HG03095 (cell line): ENCODE measurements at regions not wholly inside any gene's neighbourhood (a gene's known extent, or its start where the extent isn't known, plus 50 kb on each side); places are given as distances from the start of the nearest gene placed in this dataset.
A peak's percentile ranks its signal among the peaks of the same experiment; 100 is the strongest.
"Not testable (repeated sequence)": the region's sequence is repeated elsewhere in the genome, so short reads cannot be mapped to it uniquely, and the experiment has no call there.

Experiments used
- ATAC-seq: cut with Tn5 transposase; IDR thresholded peaks from one replicate; pipeline ENCODE4 v1.9.1; 2021; ENCODE audit warnings: moderate library complexity; ENCODE audit not compliant: unreplicated experiment

DNA sequence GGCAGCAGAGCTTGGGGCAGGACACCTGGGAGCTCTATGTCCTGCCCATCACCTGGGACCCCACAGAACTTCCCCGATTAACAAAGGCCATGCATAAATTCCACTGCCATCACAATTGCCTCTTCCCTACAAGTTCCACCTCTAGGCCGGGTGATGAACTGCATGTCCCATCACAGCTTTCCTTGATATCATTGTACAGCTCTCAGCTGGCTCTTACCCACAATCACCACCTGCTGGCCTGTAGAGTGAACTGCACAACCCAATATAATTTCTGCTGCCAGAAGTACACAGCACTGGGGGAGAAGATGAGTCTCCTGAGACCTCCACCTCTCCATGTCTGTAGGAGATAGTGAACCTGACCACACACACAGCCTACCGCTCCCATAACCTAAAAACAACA, 285.0 kb upstream of the AADAT start:
- peak; percentile 99 for ATAC-seq

DNA sequence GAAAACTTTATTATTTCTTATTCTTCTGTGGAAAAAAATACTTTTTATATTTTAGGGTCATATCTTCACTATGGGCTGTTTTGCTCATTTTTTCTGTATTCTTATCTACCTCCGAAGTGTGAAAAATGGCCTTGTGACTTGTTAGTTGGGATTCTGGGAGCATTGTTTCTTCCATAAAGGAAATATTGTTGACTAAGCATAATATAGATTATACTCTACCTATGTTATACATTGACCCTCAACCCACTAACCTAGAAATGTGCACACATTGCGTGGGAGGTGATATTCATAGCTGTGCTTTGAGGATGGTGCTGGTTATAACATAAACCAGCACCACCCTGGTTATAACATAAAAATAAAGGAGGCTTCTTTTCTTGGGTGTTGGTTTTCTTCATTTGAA, 259.2 kb upstream of the AADAT start:
- no peak for ATAC-seq

DNA sequence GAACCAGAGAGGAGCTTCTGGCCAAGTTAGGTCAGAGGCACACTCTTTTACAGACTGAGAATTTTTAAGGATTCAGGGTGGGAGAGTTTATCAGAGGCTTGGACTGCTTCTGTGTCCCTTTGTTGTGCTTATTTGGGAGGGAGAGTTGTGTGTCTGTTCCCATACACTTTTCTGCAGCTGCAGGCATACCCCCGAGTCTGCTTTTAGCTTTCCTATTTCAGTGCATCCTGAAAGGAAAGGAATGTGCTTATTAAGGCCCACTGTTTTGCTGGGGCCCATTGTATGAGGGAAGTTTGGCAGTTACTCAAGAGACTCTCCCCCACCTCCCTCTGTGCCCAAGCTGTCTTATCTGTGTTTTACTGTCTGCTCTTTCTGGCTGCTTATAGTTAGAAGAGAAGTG, 257.4 kb upstream of the AADAT start:
- ATAC-seq = not testable (repeated sequence)

DNA sequence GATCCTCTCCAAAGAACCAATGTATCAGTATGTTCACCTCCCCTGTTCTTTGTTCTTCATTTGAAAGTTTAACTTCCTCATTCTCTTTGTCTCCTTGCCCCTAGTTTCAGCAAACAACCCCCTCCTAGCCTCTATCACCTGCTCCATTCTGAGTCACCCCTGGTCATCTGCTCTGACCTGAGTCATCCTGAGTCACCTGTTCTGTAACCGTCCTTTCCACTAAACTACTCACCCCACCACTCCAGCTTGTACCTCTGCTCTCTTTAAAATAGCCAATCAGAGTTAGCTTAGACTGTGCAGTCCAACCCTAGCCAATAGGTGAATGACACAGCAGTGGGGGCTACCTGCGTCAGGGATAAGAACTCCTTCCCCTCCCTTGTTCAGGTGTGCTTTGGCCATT, 249.8 kb upstream of the AADAT start:
- no peak for ATAC-seq

DNA sequence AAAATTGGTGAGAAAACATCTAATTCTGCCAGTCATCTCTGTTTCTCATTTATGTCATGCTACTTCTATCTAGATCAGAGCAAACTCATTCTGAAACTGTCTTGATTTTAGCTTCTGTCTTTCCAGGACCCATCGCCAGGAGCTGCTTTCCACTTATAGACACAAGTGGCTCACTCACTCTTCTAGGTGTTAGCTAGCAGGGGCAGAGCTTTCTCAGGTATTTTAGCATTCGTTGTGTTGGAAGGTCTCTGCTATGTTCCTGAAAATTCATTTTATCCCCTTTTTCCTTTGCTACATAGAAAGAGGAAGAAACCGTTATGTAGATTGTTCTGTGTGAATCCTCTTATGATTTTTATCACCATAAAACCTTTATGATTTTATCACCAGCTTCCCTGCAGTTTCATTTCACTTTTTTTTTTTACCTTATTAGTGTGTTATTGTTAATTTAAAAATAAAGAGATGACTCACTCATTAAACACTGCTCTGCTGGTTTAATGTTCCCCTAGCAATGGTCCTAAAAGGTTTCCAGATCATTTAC, 246.6 kb upstream of the AADAT start:
- ATAC-seq = peak; percentile 91

DNA sequence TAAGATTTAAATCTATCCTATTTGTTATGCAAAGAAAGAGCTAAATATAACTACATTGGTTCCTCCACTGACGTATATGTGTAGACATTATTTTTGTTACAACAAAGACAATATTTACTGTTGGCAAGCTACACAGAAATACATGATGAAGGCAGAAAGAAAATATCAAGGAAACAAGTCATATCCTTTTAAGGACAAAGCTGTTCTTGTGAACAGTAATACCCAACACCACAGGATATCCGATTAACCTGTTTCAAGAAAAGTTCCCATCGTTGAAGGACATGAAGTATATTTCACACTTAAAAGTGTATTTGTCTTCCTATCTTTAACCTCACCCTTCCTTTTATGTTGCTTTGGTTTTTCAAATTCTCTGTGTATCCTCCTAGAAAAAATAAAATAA, 235.8 kb upstream of the AADAT start:
- ATAC-seq = no peak

DNA sequence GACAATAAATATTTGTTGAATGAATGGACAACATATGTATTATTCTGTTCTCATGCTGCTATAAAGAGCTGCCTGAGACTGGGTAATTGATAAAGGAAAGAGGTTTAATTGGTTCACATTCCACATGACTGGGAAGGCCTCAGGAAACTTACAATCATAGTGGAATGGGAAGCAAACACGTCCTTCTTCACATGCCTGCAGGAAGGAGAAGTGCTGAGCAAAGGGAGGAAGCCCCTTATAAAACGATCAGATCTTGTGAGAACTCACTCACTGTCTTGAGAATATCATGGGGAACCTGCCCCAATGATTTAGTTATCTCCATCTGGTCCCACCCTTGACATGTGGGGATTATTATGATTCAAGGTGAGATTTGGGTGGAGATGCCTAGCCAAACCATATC, 233.9 kb upstream of the AADAT start:
- no peak for ATAC-seq

DNA sequence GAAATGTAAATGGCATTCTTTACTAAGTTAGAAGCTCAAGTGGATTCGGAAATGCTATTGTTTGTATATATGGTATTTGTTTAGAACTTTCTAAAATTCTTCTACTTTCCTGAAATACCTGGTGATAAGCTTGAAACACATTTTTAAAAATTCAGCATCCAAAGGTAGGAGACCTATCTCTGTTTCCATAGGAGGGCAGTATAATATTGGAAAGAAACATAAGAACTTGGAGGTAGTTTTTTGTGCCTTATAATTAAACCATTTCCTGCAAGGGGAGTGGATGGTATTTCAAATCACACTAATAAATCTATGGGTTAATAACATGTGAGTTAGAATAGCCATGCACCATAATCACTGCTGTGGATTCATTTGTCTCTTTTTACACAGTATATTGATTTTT, 217.4 kb upstream of the AADAT start:
- ATAC-seq = no peak

DNA sequence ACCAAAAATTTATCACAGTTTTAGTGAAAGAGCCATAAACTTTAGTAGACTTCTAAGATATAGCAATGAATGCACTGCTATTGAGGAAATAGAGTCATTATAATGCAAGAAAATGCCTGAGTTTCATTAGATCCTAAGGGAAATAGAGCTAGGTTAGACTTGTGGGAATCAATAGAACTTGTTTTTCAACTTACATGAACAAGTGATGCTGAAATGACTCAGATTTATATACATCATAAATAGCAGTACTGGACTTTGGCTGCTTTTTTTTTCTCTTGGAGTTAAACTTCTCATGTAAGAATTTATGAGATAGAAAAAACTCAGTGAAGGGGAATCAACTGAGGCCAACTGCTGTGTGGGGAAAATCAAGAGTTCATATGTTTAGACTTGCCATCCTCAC, 216.5 kb upstream of the AADAT start:
- no peak for ATAC-seq

DNA sequence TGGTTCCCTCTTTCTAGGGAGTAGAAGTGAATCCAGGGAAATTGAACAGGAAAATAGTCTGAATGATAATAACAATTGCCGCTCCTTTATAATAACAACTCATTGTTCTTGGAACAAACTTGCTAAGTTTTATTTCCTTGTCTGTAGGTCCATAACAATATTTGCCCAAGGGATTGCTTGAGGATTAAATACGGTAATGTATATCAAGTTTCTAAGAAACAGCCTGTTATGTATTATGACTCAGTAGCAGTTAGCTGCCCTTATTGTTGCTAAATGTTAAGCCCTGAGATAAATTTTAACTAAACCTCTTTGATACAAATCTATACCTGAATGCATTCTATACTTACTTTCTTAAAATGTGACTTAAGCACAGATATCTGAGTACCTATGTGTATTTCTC, 215.9 kb upstream of the AADAT start:
- no peak for ATAC-seq

DNA sequence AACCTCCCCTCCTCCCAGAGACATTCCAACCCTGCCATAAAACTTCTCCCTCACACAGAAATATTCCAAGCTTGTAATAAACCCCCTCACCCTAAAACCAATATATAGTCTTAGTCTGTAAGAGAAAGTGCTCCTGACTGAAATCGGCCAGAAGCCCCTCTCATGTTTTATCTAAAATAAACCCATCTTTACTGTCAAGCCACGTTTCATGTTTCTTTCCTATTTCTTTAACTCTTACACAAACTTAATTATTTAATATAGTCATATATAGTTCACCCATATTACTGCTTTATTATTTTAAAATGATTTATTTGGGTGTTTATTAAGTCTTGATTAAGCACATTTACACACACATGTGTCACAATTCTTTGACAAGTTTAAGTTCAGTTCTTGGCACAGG, 191.3 kb upstream of the AADAT start:
- ATAC-seq = no peak

DNA sequence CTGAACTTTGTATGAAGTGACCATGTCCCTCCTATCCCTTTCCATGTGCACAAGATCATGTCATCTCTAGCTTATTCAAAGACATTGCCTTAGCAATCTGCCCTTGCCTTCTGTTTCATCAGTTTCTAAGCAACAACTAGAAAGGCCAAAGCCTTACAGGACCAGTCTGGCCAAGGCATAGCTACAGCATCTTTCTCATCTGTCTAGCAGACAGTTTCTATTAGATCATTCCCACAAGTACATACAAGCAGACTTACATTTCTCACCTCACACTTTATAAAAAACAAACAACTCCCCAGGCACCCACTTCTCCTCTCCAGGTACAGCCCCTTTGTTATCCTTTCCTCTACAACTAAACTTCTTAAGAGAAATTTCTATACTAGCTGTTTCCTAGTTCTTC, 188.7 kb upstream of the AADAT start:
- no peak for ATAC-seq

DNA sequence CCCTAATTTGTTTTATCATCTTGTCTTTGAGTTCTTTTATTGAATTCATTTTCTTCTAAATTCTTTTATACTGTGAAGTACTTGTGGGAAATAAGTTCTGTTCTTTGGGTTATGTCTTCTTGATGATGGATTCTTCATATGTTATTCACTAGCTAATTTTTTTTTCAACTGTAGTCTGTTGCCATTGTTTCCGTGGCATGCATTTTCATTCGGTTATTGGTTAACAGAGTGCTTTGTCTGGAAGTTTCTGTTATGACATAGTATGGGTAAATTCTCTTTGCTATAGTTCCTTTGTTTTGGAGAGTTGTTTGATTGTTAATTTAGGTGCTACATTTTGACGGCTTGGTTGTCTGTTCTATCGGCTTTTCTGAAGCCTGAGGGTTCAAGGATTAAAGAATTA, 184.9 kb upstream of the AADAT start:
- no peak for ATAC-seq

DNA sequence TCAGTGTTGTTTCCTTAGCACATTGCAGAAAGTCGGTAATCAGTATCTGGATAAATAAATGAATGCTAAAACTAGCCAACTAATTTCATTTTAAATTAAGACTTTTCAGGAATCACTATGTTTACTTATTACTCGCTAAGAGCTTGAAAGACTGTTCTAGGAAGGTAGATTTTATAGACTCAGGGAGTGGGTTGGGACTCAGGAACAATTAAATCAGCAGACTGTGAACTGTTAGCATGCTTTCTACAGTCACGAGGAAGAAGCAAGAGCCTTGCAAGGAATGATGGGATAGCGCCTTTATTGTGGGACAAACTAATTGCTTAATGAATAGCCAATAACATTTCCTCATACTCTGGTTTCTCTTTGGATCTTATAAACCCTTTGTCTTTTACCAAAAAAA, 183.2 kb upstream of the AADAT start:
- ATAC-seq = no peak

DNA sequence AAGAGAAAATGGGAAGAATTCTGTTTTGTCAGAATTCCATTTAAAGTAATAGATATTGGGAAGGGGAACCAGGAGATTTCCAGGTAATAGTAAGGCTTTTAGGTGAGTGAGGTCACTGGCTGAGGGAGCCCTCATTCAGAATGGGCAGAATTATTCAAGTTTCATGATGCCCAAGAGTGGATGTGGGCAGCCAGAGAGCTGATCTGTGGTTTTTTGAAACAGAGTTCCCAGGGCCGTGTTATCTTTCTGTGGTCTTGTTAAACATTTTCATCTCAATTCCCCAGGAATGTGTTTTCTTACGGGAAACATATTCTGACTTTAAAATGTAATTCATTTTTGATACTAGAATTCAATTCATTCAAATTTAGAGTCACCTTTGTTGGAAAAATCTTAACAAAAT, 182.0 kb upstream of the AADAT start:
- no peak for ATAC-seq

DNA sequence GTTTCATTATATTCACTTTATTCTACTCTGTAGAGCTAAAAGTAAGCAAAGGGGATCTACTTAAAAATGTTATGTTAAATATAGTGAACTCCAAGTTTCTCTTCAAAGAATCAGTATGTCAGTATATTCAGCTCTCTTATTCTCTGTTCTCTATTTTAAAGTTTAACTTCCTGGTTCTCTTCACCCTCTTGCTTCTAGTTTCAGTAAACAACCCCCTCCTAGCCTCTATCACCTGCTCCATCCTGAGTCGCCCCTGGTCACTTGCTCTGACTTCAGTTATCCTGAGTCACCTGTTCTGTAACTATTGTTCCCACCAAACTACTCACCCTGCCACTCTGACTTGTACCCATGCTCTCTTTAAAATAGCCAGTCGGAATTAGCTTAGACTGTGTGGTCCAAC, 180.9 kb upstream of the AADAT start:
- ATAC-seq = peak; percentile 59

DNA sequence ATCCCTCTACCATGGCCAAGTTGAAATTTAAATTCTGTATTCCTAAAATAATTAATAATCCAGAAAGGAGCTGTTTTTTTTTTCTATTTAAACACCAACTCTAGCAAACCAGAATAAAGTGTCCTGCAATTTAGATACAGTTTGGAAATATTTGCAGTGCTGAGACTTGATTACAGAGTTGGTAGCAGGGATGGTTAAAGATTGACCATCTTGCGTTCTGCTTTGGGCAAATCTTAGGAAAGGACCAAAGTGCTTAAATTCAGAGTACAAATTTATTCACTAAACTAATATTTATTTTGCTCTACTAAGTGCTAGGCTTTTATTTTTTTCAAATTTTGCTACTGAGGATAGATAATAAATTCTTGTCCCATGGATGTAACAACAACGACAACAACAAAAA, 180.2 kb upstream of the AADAT start:
- ATAC-seq = no peak

DNA sequence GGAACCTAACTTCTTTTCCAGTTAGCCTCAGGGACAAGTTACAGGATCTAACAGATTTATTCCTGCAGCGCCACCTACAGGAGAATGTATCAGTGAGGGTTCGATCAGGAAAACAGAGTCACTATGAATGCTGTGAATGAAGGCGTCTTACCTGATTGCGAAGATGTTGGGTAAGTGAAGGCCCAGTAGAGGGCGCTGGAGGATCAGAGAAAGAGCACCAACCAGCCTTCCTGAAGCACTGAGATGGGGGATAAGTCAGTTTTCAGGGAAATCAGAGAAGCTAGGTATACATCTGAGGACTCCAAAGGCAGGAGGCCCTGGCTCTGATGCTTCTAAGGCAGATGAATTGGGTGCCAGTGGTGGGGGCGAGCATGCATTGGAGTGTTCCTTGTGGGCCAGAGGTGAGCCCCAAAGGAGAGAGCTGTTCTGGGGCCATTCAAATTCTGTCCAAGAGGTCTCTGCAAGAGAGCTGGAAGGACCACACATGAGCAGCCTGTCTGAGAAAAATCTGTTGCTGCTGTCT, 169.9 kb upstream of the AADAT start:
- peak; percentile 98 for ATAC-seq

DNA sequence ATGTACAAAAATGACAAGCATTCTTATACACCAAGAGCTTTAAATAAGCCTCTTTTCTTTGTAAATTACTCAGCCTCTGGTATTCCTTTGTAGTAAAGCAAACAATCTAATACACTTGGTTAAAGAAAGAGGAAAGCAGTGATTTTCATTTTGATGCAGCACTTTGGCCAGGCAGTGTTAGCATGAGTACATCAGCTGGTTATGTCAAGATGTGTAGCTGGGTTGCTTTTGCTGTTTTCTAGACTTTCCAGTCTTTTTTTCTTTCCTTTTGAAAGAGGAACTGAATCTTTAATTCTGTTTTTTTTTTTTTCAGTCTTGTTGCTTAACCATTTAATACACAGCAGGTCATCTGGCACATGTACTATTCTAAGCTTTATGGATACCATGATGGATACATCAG, 167.1 kb upstream of the AADAT start:
- ATAC-seq = no peak

DNA sequence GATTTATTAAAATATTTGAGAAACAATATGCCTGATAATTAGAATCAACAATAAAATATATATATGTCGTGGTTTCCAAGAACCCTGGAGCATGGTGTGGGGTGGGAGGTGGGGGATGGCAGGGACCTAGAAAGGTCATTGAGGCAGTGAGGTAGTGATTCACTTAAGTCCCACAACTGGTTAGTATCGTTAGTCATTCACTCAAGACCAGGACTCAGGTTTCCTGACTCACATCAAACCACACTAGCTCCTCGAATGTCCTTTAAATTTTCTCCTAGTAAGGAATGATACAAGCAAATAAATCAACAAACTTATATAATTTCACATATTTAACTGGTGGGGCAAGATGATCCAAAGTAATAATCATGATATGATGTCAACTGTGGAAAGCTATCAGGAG, 158.8 kb upstream of the AADAT start:
- ATAC-seq = no peak

DNA sequence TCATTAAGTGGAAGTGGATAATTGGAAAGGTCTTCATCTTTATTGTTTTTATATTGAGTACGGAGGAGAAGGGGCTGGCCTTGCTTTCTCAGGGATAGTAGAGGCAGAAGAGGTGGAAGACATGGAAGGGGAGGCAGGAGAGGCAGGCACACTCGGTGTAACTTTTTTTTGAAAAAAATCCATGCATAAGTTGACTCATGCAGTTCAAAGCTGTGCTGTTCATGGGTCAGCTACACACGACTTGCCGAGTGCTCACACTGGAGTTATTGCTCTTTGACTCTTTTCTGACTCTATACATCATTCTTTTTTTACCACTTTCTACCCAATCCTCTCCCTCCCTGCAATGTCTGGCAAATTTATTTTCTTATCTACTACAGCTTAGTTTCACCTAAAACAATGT, 158.3 kb upstream of the AADAT start:
- ATAC-seq = no peak

DNA sequence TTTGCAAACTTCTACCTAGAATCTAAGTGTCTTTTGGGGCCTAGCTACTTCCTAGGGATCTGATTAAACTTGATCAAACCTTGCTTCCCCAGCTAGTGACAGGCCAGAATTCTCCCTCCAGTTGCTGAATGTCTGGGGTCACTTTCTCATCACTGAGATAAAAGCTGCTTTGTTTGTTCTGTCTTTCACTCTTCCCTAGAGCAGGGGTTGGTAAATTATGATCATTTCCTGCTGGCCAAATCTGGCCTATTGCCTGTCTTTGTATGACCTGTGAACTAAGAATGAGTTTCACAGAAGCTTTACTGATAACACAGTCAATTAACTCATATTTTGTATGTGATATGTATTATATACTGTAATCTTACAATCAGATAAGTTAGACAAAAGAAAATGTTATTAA, 157.8 kb upstream of the AADAT start:
- no peak for ATAC-seq

DNA sequence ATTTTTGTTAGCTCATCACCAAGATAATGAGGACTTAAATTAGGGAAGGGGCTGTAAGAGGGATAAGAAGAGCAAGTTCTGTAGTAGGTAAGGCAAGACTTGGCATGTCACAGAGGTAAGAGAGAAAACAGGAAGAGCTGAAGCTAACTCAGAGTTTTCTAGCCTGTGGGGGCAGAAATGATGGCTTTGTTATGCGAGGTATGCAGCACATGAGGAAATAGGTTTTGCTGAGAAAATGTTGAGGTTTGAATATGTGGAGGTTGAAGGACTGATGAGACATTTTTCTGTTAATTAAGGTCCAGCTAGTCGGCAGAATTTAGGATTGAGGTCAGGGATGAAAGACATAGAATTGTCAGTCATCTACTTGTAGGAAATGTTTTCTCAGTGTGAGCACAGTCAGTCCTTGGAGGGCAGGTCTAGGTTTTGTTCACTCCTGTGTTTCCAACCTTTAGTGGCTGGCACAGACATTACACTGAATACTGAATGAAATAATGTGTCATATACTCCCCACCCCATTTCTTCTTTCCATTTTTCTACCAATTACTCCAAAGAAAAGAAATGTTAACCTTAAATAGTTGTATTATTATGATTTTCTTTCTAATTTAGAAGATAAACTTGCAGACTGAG, 154.0 kb upstream of the AADAT start:
- ATAC-seq = no peak
